ENCODE measurements at regions not wholly inside any gene's neighbourhood (a gene's known extent, or its start where the extent isn't known, plus 50 kb on each side); places are given as distances from the start of the nearest gene placed in this dataset.
"Not testable (repeated sequence)": the region's sequence is repeated elsewhere in the genome, so short reads cannot be mapped to it uniquely, and the experiment has no call there.

- not testable (repeated sequence) for DNase-seq (ENCODE audit: low read depth)
Measured at GRCh38 chr2:242049492-242049891, 180.0 kb downstream of the RTP5 start.

DNA sequence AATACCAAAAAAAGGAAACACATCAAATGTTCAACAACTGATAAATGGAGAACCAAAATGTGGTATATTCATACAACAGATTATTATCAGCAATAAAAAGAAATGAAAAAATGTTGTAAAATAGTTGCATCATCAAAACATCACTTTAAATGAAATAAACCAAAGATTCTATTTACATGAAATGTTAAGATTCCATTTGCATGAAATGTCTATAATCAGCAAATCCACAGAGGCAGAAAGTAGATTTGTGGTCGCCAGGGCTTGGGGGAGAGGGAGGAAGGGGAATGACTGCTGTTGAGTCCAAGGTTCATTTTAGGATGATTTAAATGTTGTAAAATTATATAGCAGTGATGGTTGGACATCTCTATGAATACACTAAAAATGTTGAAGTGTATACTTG is 181.9 kb downstream of the RTP5 start:
- DNase-seq (ENCODE audit: low read depth): no peak

- DNase-seq (ENCODE audit: low read depth): no peak
Measured at GRCh38 chr2:242052421-242052820, 182.9 kb downstream of the RTP5 start.

GRCh38 chr2:242053921-242054320 is 184.4 kb downstream of the RTP5 start:
- DNase-seq (ENCODE audit: low read depth): no peak

- DNase-seq (ENCODE audit: low read depth): no peak
Measured at GRCh38 chr2:242054406-242054805, 184.9 kb downstream of the RTP5 start.

- no peak for DNase-seq (ENCODE audit: low read depth)
Measured at GRCh38 chr2:242054881-242055801, 185.6 kb downstream of the RTP5 start.

- DNase-seq (ENCODE audit: low read depth): no peak
Measured at GRCh38 chr2:242056026-242056425, 186.5 kb downstream of the RTP5 start.

DNA sequence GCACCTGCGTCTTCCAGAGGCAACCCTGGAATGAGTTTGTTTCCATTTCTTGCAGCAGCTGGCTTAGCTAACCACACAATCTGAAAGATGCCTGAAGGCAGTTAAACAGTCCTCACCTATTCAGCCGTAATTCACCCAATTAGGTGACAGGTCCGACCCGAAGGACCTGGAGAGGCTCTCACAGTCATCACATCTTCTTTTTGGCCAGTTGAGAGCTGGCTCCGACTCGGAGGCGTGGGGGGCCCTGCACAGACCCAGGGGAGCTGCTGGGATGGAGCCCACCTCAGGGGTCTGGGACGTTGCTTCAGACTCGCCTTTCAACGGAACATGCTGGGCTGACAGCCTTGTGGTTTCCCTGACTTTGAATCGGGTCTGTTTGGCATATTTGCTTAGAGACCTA is 187.3 kb downstream of the RTP5 start:
- DNase-seq (ENCODE audit: low read depth): no peak

GRCh38 chr2:242057379-242058040 is 188.0 kb downstream of the RTP5 start:
- no peak for DNase-seq (ENCODE audit: low read depth)

DNA sequence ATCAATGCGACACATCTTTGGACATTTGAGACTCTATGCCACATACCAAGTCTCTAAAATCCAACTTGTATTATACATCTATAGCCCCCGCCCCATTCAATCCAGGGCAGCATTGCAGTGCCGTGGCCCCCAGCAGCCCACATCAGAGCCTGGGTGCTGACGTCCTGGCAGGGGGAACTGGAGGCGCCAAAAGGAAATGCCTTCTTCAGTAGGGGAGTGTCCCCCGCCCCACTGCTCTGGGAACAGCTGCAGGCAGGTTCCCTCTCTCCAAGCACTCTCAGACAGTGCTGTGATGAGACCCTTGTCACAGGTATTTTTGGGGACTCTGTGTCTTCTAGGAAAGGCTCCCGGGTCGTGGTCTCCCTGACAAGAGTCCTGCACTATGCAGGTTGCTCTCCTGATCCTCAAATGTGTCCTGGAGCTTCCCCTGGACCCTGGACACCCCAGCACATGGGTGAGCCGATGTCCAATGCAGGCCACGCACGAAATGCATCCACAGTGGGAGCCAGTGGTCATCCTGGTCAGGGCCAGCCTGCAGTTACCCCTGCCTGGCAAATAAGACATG is 188.7 kb downstream of the RTP5 start:
- no peak for DNase-seq (ENCODE audit: low read depth)

DNA sequence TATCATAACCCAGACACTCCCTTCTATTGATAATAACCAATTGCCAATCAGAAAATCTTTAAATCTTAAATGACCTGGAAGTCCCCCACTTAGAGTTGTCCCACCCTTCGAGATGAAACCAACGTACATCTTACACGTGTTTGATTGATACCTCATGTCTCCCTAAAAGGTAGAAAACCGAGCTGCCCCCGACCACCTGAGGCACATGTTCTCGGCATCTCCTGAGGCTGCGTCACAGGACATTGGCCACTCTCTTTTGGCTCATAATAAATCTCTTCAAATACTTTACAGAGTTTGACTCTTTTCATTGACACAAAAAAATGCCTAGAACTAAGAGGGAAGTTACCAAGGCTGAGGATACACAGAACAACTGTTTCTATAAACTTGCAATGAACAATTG is 190.0 kb downstream of the RTP5 start:
- no peak for DNase-seq (ENCODE audit: low read depth)

- DNase-seq (ENCODE audit: low read depth): peak; percentile 69
Measured at GRCh38 chr2:242060212-242060835, 190.8 kb downstream of the RTP5 start.

DNA sequence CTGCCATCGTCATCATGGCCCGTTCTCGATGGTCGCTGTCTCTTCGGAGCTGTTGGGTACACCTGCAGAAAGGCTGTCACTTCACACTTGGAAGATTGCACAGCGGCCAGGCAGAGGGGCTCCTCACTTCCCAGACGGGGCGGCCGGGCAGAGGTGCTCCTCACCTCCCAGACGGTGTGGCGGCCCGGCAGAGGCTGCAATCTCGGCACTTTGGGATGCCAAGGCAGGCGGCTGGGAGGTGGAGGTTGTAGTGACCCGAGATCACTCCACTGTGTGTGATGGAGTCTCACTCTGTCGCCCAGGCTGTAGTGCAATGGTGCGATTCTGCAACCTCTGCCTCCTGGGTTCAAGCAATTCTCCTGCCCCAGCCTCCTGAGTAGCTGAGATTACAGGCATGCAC is 192.4 kb downstream of the RTP5 start:
- DNase-seq (ENCODE audit: low read depth): not testable (repeated sequence)

DNA sequence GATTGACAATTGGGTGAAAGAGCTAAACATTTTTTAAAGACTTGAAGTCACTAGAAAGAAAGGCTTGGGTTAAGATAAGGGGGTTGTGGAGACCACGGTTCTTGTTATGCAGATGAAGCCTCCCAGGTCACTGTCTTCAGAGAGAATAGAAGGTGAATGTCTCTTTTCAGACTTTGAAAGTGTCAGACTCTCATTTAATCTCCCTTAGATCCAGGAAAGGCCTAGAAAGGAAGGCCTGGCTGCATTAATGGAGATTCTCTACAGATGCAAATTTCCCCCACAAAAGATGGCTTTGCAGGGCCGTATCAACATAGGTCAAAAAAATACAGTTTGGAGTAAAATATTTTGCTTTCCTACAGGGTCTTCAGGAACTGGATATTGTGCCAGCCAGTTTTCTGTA is 193.9 kb downstream of the RTP5 start:
- no peak for DNase-seq (ENCODE audit: low read depth)

DNA sequence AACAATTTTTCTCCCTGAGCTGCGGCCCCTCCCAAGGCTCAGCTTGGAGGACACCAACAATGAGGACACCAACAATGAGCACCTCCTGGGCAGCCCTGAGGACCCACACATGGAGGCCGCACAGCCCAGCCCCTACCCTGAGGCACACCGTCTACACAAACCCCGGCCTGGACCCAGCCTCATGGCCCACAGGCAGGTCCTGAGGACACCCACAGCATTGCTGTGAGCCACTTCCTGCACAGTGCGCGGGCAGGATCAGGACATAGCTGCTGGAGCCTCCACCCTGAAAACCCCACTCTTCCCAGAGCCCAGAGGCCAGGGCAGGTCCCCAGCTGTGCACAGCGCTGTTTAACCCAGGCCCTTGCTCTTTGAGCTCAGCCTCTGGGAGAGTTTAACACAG is 194.3 kb downstream of the RTP5 start:
- no peak for DNase-seq (ENCODE audit: low read depth)

DNA sequence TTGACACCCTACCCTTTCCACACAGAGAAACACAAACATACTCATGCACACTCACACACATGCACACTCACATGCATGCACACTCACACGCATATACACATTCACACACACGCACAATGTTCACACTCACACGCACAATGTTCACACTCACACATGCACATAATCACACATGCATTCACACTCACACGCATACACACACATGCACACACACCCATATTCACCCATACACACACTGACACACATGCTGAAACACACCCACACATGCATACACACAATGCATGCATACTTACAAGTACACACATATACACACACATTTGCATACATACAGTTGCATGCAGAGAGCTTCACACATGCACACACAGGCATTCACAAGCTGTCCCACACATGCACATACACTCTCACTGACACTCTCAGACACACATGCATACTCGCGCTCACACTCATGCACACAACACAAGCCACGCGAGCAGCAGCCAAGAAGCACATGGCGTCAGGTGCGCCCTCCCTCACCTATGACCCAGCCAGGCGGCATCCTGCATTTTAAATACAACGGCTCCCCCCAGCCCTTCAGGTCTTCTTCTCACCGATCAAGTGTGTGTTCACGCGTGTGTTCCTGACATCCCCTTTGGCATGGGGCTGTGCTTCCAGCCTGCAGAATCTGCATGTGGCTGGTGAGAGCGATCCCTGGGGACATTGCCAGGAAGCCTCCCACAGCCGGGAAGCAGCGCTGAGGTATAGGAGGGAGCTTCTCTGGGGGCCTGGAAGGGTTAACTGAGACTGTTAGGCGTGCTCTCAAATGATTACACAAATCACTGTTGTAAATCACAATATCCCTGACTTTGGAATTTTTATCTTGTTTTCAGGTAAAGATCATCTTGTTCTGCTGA is 195.1 kb downstream of the RTP5 start:
- no peak for DNase-seq (ENCODE audit: low read depth)

DNA sequence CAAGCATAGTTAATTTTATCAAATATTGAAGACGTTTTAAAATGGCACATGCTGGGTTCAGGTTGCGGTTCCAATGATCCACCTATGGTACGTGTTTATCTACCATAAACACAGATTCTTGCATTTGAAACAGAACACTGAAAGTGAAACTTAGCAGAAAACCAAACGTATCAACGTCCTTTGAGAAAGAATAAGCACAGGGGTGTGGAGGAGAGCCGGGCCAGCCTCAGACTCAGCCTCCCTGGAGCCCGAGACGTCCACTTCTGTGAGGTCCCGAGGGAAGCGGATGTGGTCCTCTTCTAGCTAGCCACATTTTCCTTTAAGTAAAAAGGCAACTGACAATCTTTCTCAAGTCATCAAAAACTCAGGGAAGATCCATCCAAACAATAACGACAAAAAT is 195.9 kb downstream of the RTP5 start:
- DNase-seq (ENCODE audit: low read depth): no peak

DNA sequence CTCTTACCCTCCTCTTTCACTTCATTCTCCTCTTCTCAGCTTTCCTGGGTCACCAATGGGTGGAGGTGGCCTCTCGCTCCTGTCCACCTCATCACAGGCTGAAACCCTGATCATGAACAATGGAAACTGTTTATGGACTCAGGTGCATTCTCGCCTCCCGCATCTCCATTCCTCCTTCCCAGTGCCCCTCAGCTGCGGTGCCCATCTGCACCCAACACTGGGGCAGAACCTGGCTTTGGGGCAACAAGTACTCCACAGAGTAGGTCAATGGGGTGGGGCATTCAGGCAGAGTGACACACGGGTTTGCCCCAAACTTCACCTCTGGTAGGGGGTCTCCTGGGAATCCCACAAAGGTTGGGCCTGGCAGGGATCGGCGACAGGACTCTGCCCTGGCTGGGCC is 199.5 kb downstream of the RTP5 start:
- DNase-seq (ENCODE audit: low read depth): no peak

DNA sequence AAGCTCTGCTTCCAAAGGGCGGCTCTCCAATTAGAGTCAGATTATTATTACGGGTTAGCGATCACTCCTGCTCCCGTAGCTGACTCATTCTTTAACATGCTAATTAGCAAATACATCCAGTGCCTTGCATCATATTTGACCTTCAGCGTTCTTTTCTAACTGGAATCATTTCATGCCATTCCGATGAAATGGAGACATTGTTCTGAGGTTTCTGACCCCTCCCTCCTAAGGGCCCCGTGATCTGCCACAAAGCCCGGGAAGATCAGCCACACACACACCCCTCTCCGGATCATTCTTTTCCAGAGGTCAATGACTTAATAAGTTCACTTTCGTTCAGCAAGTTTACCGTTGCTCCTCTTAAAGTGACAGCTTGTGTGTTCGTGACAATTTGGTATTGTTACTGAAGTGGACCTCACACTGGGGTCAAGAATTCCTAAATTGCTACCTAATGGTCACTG is 200.4 kb downstream of the RTP5 start:
- peak; percentile 72 for DNase-seq (ENCODE audit: low read depth)

DNA sequence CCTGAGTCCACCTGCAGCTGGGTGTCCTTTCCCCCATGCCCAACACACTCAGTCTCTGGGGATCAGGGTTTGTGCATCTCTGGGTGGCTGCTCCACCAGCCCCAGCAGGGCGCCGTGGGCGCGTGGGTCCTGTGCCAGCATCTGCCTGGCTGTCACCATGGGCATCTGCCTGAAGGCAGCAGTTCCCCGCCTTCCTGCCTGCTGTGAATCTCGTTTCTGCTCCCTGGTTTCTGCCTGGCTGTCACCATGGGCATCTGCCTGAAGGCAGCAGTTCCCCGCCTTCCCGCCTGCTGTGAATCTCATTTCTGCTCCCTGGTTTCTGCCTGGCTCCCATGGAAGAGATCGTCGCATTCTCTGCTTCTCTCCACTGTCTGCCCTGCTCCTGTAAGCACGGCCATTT is 201.2 kb downstream of the RTP5 start:
- not testable (repeated sequence) for DNase-seq (ENCODE audit: low read depth)

DNA sequence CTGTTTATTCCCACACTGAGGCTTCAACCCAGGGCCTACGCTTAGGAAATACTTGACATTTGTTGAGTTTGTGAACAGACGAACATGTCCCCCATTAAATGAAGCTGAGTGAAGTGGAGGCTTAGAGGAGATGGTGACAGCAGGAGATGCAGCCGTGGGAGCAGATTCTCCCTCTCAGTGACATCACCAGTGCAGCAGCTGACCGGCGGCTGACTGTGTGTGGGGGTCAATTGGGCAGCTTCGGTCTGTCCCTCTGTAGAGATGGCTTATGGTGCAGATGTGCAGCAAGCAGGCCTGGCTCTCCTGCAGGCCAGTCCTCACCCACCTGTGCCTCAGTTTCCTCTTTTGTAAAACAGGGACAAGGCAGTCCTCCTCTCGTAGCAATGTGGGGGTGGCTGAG is 201.8 kb downstream of the RTP5 start:
- DNase-seq (ENCODE audit: low read depth): not testable (repeated sequence)

GRCh38 chr2:242071936-242072335 is 202.4 kb downstream of the RTP5 start:
- DNase-seq (ENCODE audit: low read depth): not testable (repeated sequence)
